ENCODE measurements at regions not wholly inside any gene's neighbourhood (a gene's known extent, or its start where the extent isn't known, plus 50 kb on each side); places are given as distances from the start of the nearest gene placed in this dataset.

GRCh38 chr14:55930016-55930784, 188.0 kb upstream of the PELI2 start:
- Histone ChIP-seq H3K9me3 (ENCODE audit: control insufficient read depth in 4 of 4, low read length in 3 of 4) (peaks cover 0 to 6% (median 2%) of the 10 kb centered on the region in 4 donors), H3K4me1 (ENCODE audit: control insufficient read depth in 4 of 4, insufficient read depth in 4 of 4, low read length in 3 of 4) (peaks cover 0 to 13% (median 5%) of the 10 kb centered on the region in 4 donors), H3K36me3 (ENCODE audit: control insufficient read depth in 4 of 4, insufficient read depth in 3 of 4, low read depth in 1 of 4, low read length in 3 of 4) (no peaks in the 10 kb centered on the region), H3K4me3 (ENCODE audit: low read depth in 1 of 3, low read length in 3 of 3) (no peak overlapping the region), H3K27ac (ENCODE audit: low read depth in 1 of 2, low read length in 2 of 2) (no peak overlapping the region), H3K27me3 (ENCODE audit: control insufficient read depth in 4 of 4, insufficient read depth in 4 of 4, low read length in 3 of 4) (no peaks in the 10 kb centered on the region), H3K9ac (ENCODE audit: low read depth in 1 of 2, low read length in 2 of 2) (no peak overlapping the region)
- 89% methylated on average over 5 of the region's 5 CpGs for WGBS
- no peak for DNase-seq (ENCODE audit: low spot score)
- TF ChIP-seq REST (IDR thresholded peaks at IDR 0.05) (no peak), CTCF (IDR thresholded peaks at IDR 0.05; ENCODE audit: low read depth, low read length, missing input control) (no peak), TAF1 (conservative IDR thresholded peaks at IDR 0.05) (no peak), GABPA (IDR thresholded peaks at IDR 0.05 in 1 of 2, conservative IDR thresholded peaks at IDR 0.05 in 1 of 2) (no peak), JUND (IDR thresholded peaks at IDR 0.05) (no peak), ZBTB33 (IDR thresholded peaks at IDR 0.05) (no peak), FOXA2 (IDR thresholded peaks at IDR 0.05) (no peak), HNF4A (conservative IDR thresholded peaks at IDR 0.05) (no peak), FOXA1 (IDR thresholded peaks at IDR 0.05) (no peak), ATF3 (IDR thresholded peaks at IDR 0.05) (no peak)

GRCh38 chr14:55936691-55937090, 181.5 kb upstream of the PELI2 start:
- no peak for DNase-seq (ENCODE audit: low spot score)
- H3K36me3 ChIP-seq (ENCODE audit: control insufficient read depth in 4 of 4, insufficient read depth in 3 of 4, low read depth in 1 of 4, low read length in 3 of 4), result no peaks in the 10 kb centered on the region
- no peak overlapping the region for H3K4me3 ChIP-seq (ENCODE audit: low read depth in 1 of 3, low read length in 3 of 3)
- H3K9ac ChIP-seq (ENCODE audit: low read depth in 1 of 2, low read length in 2 of 2), result no peak overlapping the region
- H3K27ac ChIP-seq (ENCODE audit: low read depth in 1 of 2, low read length in 2 of 2), result no peak overlapping the region
- peaks cover 0 to 6% (median 2%) of the 10 kb centered on the region in 4 donors for H3K9me3 ChIP-seq (ENCODE audit: control insufficient read depth in 4 of 4, low read length in 3 of 4)
- no peaks in the 10 kb centered on the region for H3K27me3 ChIP-seq (ENCODE audit: control insufficient read depth in 4 of 4, insufficient read depth in 4 of 4, low read length in 3 of 4)
- WGBS, result 74% methylated on average over 3 of the region's 3 CpGs
- H3K4me1 ChIP-seq (ENCODE audit: control insufficient read depth in 4 of 4, insufficient read depth in 4 of 4, low read length in 3 of 4), result no peaks in the 10 kb centered on the region
- TF ChIP-seq GABPA (IDR thresholded peaks at IDR 0.05 in 1 of 2, conservative IDR thresholded peaks at IDR 0.05 in 1 of 2) (no peak), CTCF (IDR thresholded peaks at IDR 0.05; ENCODE audit: low read depth, low read length, missing input control) (no peak), ATF3 (IDR thresholded peaks at IDR 0.05) (no peak), SP1 (IDR thresholded peaks at IDR 0.05) (no peak), MAX (IDR thresholded peaks at IDR 0.05) (no peak), EGR1 (IDR thresholded peaks at IDR 0.05; ENCODE audit: low read depth in 2 of 2) (no peak), RXRA (IDR thresholded peaks at IDR 0.05) (no peak), FOXA2 (IDR thresholded peaks at IDR 0.05) (no peak), HNF4G (IDR thresholded peaks at IDR 0.05) (no peak), TAF1 (conservative IDR thresholded peaks at IDR 0.05) (no peak), ZBTB33 (IDR thresholded peaks at IDR 0.05) (no peak), NR2F2 (IDR thresholded peaks at IDR 0.05) (no peak)

All from liver (tissue), 8 donors.